GM18858 (cell line): ENCODE measurements at regions not wholly inside any gene's neighbourhood (a gene's known extent, or its start where the extent isn't known, plus 50 kb on each side); places are given as distances from the start of the nearest gene placed in this dataset.

Experiments used
- ATAC-seq: cut with Tn5 transposase; IDR thresholded peaks from one replicate; pipeline ENCODE4 v1.9.1; 2021; ENCODE audit not compliant: unreplicated experiment

- no peak for ATAC-seq
Observed at GRCh38 chr1:119298687-119299303, 69.8 kb upstream of the HAO2 start.

- no peak for ATAC-seq
Observed at GRCh38 chr1:119302011-119302410, 66.6 kb upstream of the HAO2 start.

GRCh38 chr1:119308130-119308700, 60.4 kb upstream of the HAO2 start:
- ATAC-seq: no peak

- no peak for ATAC-seq
Observed at GRCh38 chr1:119308806-119309205, 59.8 kb upstream of the HAO2 start.

GRCh38 chr1:119310301-119310700, 58.3 kb upstream of the HAO2 start:
- ATAC-seq: no peak

GRCh38 chr1:119312500-119312899, 56.1 kb upstream of the HAO2 start:
- ATAC-seq: no peak

GRCh38 chr1:119314001-119314796, 54.4 kb upstream of the HAO2 start:
- ATAC-seq: no peak

- ATAC-seq: no peak
Observed at GRCh38 chr1:119316870-119317416, 51.6 kb upstream of the HAO2 start.

- peak; percentile 83 for ATAC-seq
Observed at GRCh38 chr1:119318466-119319309, 49.9 kb upstream of the HAO2 start.
